ENCODE measurements at regions not wholly inside any gene's neighbourhood (a gene's known extent, or its start where the extent isn't known, plus 50 kb on each side); places are given as distances from the start of the nearest gene placed in this dataset.
"Not testable (repeated sequence)": the region's sequence is repeated elsewhere in the genome, so short reads cannot be mapped to it uniquely, and the experiment has no call there.

- TF ChIP-seq CTCF (IDR thresholded peaks at IDR 0.05; ENCODE audit: borderline replicate concordance, extremely low read depth, low read length, poor library complexity, severe bottlenecking); EZH2 (IDR thresholded peaks at IDR 0.05; ENCODE audit: borderline replicate concordance, low read depth, low read length, severe bottlenecking): not testable (repeated sequence)
Measured at GRCh38 chr1:90812237-90812636, 95.1 kb upstream of the BARHL2 start.

All from DND-41 (cell line).